GM10248 (cell line): ENCODE measurements at regions not wholly inside any gene's neighbourhood (a gene's known extent, or its start where the extent isn't known, plus 50 kb on each side); places are given as distances from the start of the nearest gene placed in this dataset.

Experiments
- CTCF ChIA-PET: fragments of 300-600 bp; sonication (Branson Sonifier 250); formaldehyde crosslinking; extraction: SDS; loops from one replicate; lab custom pipeline; 2021; ENCODE audit warnings: antibody characterized with exemption; lab: Yijun Ruan, JAX
- POLR2A ChIA-PET: fragments of 350-650 bp; sonication (Branson Sonifier 250); formaldehyde crosslinking; extraction: SDS; loops from one replicate; lab custom pipeline; 2020; ENCODE audit warnings: antibody characterized with exemption; lab: Yijun Ruan, JAX
- DNase-seq: peaks from one replicate; pipeline ENCODE4 v3.0.0; 2012; ENCODE audit errors: extremely low spot score
- TF ChIP-seq, protein P1 (sequence below): IDR thresholded peaks from 2 replicates; pipeline ENCODE4 v1.5.1; 2012; ENCODE audit warnings: mild to moderate bottlenecking, low read depth; ENCODE audit errors: extremely low read depth, missing control alignments, control extremely low read depth

DNA sequence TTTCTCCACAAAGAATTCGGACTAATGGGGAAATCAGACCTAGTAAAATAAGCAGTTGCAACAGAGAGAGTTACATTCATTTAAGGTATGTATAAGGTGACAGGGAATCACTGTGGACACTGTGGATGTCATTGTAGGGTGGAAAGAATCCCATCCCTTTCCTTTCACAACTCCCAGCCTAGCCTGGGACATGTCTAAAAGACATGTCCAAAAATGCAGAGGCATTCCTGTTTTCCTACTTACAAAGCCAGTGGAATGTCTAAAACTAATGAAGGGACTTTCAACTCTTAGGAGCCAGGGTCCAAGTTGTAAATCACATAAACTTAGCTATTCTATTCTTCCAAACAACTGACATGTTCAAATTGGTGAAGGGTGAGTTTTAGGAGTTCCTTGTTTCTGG, 511.0 kb downstream of the PRELID2 start:
- TF ChIP-seq, protein P1, sequence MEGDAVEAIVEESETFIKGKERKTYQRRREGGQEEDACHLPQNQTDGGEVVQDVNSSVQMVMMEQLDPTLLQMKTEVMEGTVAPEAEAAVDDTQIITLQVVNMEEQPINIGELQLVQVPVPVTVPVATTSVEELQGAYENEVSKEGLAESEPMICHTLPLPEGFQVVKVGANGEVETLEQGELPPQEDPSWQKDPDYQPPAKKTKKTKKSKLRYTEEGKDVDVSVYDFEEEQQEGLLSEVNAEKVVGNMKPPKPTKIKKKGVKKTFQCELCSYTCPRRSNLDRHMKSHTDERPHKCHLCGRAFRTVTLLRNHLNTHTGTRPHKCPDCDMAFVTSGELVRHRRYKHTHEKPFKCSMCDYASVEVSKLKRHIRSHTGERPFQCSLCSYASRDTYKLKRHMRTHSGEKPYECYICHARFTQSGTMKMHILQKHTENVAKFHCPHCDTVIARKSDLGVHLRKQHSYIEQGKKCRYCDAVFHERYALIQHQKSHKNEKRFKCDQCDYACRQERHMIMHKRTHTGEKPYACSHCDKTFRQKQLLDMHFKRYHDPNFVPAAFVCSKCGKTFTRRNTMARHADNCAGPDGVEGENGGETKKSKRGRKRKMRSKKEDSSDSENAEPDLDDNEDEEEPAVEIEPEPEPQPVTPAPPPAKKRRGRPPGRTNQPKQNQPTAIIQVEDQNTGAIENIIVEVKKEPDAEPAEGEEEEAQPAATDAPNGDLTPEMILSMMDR = no peak
- no peak for DNase-seq
- ChIA-PET CTCF (no interaction called here), POLR2A (no interaction called here)

DNA sequence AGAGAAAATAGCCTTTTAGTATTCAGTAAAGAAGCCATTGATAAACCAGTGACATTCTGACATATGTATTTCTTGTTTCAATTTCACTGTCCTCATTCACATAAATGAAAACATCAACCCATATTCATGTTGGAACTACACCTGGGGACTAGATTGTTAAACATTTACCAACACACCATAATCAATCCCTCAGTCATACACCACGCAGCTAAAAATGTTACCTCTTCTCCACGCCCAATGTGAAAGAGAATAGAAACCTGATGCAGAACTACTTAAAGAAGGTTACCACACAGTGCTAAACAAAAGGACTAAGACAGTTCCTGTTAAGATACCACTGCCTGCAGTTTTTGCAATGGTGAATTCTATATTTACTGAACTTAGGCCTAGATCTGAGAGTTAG, 518.9 kb downstream of the PRELID2 start:
- TF ChIP-seq, protein P1 = no peak
- CTCF ChIA-PET = no interaction called here
- POLR2A ChIA-PET = no interaction called here
- peak; percentile 13 for DNase-seq

DNA sequence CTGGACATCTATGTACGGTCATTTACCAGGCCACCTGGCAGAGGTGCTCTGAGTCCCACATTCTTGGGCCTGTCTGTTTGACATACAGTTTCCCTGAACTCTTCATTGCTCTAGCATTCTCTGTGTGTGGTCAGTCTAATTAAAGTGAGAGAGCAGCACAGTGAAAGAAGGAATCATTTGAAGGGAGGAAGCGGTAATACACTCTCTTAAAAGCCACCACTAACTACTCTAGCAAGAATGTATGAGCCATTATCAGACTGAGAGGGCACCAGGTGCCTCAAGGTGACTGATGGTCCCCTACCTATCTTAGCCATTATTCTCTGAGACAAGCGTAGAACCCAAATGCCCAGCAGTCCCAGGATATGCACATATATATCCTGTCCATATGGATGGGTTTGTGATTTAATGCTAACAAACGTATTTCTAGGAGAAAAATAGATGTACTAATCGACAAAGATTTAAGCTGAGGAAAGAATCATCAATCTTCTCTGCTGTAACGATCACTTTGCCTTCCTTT, 527.2 kb downstream of the PRELID2 start:
- no peak for DNase-seq
- TF ChIP-seq, protein P1 = no peak
- ChIA-PET POLR2A (no interaction called here), CTCF (no interaction called here)

DNA sequence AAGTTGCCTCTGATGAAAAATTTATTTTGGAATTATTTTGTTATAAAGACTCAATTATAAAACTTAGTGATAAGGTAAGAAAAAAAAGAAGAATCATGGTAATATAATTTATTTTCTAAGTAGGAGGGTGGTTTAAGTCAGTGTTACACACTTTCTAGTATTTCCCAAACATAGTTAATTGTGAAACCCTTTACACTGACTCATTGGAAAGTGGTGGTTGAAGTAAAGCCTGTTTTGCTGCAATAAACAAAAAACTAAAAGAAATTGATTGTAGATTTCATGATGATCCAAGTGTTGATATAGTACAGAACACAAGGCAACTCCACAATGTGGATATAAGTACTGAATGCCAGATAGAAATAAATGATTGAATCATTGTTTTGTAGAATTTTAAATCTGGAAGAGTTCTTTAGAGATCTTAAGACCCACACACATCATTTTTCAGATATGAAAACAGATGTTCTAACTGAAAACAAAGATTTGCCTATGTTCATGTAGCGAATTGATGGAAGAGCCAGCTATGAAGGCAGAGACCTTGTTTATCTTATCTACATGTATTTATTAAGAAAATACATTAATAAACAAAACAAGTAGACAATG, 539.8 kb downstream of the PRELID2 start:
- POLR2A ChIA-PET = no interaction called here
- TF ChIP-seq, protein P1 = no peak
- CTCF ChIA-PET = interaction anchor here (1.8 kb wide), 1 partner anchor 34 kb away, joined by 3 read pairs; no protein-coding TSS in a partner anchor
- DNase-seq = no peak

DNA sequence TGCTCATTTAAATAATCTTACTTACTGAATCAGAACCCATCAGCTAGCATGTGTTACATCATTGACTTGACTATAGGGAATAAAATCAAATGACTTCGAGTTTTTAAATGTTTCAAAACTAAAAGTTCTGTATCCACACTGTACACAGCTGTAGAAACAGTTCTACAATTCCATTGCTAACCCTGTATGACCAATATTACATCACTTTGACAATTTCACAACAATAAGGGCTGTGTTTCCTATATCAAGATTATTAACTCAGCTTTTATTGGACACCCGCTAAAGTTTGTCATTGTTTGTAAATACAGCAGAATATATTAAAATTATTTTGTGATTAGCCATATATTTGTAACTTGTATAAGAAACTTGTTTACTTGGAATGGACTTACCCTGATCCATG, 540.8 kb downstream of the PRELID2 start:
- CTCF ChIA-PET = interaction anchor here (1.6 to 2.4 kb wide), 3 partner anchors 9 to 35 kb away, joined by 3 to 8 read pairs (median 4); no protein-coding TSS in a partner anchor
- POLR2A ChIA-PET = no interaction called here
- no peak for DNase-seq
- TF ChIP-seq, protein P1 = no peak

DNA sequence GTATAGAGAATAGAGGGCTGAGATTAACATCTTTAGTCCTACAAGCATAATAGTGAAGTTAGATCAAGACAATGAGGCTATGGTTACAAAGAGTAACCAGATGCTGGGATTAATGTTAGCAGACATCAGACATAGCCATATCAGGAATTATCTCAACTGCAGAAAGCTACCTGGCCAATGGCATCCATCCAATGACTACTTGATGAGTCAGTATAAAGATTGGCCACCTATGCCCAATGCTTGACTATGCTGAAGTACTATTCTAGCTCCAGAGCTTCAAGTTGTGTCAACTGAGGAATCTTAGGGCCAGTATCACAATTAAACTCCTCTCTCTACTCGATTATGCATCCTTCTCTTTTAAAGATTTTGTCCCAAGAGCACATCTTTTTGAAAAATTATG, 541.4 kb downstream of the PRELID2 start:
- CTCF ChIA-PET = interaction anchor here (1.4 to 2.4 kb wide), 4 partner anchors 9 to 35 kb away, joined by 3 to 8 read pairs (median 4); no protein-coding TSS in a partner anchor
- POLR2A ChIA-PET = no interaction called here
- TF ChIP-seq, protein P1 = no peak
- DNase-seq = no peak

DNA sequence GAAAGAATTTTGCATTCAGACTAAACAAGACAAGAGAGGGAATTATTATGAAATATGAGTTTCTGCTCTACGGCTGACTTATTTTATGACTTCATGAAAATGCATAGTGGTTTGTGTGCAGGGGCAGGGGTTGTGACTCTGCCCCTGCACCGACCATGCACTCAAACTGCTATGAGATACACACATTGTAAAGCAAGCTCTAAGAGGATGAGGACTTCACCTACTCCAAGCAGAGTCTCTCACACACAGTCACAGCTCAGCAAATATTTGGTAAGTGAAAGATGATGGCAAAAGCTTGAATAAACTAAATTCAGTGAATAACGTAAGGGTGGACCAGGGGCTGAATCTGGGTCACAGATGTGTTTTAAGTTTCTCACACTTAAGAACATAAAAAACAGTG, 542.9 kb downstream of the PRELID2 start:
- CTCF ChIA-PET = interaction anchor here (2.4 kb wide), 1 partner anchor 11 kb away, joined by 8 read pairs; no protein-coding TSS in a partner anchor

More for the DNA sequence above, 542.9 kb downstream of the PRELID2 start:
- TF ChIP-seq, protein P1 = no peak
- POLR2A ChIA-PET = no interaction called here
- DNase-seq = no peak
